Astrocyte of the spinal cord (primary cell): ENCODE measurements at regions not wholly inside any gene's neighbourhood (a gene's known extent, or its start where the extent isn't known, plus 50 kb on each side); places are given as distances from the start of the nearest gene placed in this dataset.
A peak's percentile ranks its signal among the peaks of the same experiment; 100 is the strongest.

ENCODE experiments used
- DNase-seq: peaks from one replicate; pipeline ENCODE4 v3.0.0; 2011; ENCODE audit warnings: low read depth, low spot score
- H3K4me3 ChIP-seq: 2 replicates; pipeline ENCODE4 v1.5.1; 2011; ENCODE audit warnings: low read depth, mild to moderate bottlenecking, low read length, moderate library complexity
- CTCF ChIP-seq: IDR thresholded peaks from 2 replicates; pipeline ENCODE4 v1.5.1; 2012; ENCODE audit warnings: low read depth, mild to moderate bottlenecking, low read length, inconsistent platforms
- in situ Hi-C: cut with HindIII; loops from 2 replicates; pipeline ENCODE4 v1.10.0; 2017; ENCODE audit warnings: low sequenced_read_pairs

- H3K4me3 ChIP-seq = no peak overlapping the region
- in situ Hi-C loops = no loop called here
- TF ChIP-seq CTCF = no peak
- DNase-seq = no peak
Observed at GRCh38 chr14:42460673-42461072, 854.0 kb downstream of the LRFN5 start.

- in situ Hi-C loops = no loop called here
- TF ChIP-seq CTCF = no peak
- no peak for DNase-seq
- no peak overlapping the region for H3K4me3 ChIP-seq
Observed at GRCh38 chr14:42459171-42459685, 852.6 kb downstream of the LRFN5 start.

GRCh38 chr14:42441615-42442014, 834.9 kb downstream of the LRFN5 start:
- in situ Hi-C loops = no loop called here

GRCh38 chr14:42437809-42438208, 831.1 kb downstream of the LRFN5 start:
- H3K4me3 ChIP-seq = no peak overlapping the region
- no peak for DNase-seq
- TF ChIP-seq CTCF = no peak
- in situ Hi-C loops = no loop called here

More at GRCh38 chr14:42441615-42442014, 834.9 kb downstream of the LRFN5 start:
- no peak for TF ChIP-seq CTCF
- no peak for DNase-seq
- no peak overlapping the region for H3K4me3 ChIP-seq

- in situ Hi-C loops = no loop called here
- DNase-seq = no peak
- no peak for TF ChIP-seq CTCF
- no peak overlapping the region for H3K4me3 ChIP-seq
Observed at GRCh38 chr14:42429401-42429800, 822.7 kb downstream of the LRFN5 start.

- TF ChIP-seq CTCF = no peak
- H3K4me3 ChIP-seq = no peak overlapping the region
- in situ Hi-C loops = no loop called here
- no peak for DNase-seq
Observed at GRCh38 chr14:42428996-42429395, 822.3 kb downstream of the LRFN5 start.

- TF ChIP-seq CTCF = no peak
- no peak overlapping the region for H3K4me3 ChIP-seq
- in situ Hi-C loops = no loop called here
- DNase-seq = peak; percentile 30
Observed at GRCh38 chr14:42424501-42424900, 817.8 kb downstream of the LRFN5 start.
